ENCODE measurements at regions not wholly inside any gene's neighbourhood (a gene's known extent, or its start where the extent isn't known, plus 50 kb on each side); places are given as distances from the start of the nearest gene placed in this dataset.

DNA sequence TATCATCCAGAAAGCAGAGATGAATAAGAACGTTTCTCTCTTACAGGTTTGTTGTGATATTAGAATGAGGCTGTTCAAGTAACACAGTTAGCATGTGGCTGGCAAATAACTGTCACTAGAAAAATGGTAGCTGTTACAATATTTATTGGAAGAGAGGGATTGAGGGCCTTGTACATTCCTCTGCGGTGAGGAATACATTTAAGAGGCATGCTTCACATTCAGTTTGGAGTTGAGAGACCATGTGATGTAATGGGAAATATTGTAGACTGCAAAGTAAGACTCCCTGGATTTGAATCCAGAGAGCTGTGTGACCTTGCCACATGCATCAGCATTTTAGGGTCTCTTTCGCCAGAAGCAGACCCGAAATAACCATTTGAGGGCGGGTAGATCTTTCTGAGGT lies 104.8 kb upstream of the KIT start:
- TF ChIP-seq CTCF (IDR thresholded peaks at IDR 0.05) (no peak), POLR2AphosphoS5 (IDR thresholded peaks at IDR 0.05) (no peak)

Measured in upper lobe of left lung (tissue), 4 donors.